SK-N-MC (cell line): ENCODE measurements at regions not wholly inside any gene's neighbourhood (a gene's known extent, or its start where the extent isn't known, plus 50 kb on each side); places are given as distances from the start of the nearest gene placed in this dataset.

Experiments
- EZH2 ChIP-seq: fragments of 200-600 bp; sonication (generic); IDR thresholded peaks from one replicate; pipeline ENCODE4 v1.6.1; 2017; ENCODE audit warnings: antibody characterized with exemption
- POLR2AphosphoS5 ChIP-seq: IDR thresholded peaks from 2 replicates; pipeline ENCODE4 v1.6.1; 2012; ENCODE audit warnings: mild to moderate bottlenecking, low read depth, low read length, borderline replicate concordance

GRCh38 chr15:66894986-66895780 lies 170.2 kb upstream of the SMAD3 start:
- TF ChIP-seq POLR2AphosphoS5, result peak; percentile 35; the same call in 1 of the 2 replicates
- TF ChIP-seq EZH2, result no peak
